Ovary (tissue), 7 donors: ENCODE measurements at regions not wholly inside any gene's neighbourhood (a gene's known extent, or its start where the extent isn't known, plus 50 kb on each side); places are given as distances from the start of the nearest gene placed in this dataset.
"Not testable (repeated sequence)": the region's sequence is repeated elsewhere in the genome, so short reads cannot be mapped to it uniquely, and the experiment has no call there.

Experiments used
- DNase-seq, 5 donors: peaks; one replicate each; pipeline ENCODE4 v3.0.0-alpha.2; 2019 to 2020
- H3K27ac ChIP-seq, 2 donors: fragments of 200-600 bp; one replicate each; pipeline versions ENCODE4 v1.5.1 to v1.8.0; 2019 to 2022
- H3K27me3 ChIP-seq: fragments of 200-600 bp; one replicate; pipeline ENCODE4 v1.8.0; 2022
- H3K36me3 ChIP-seq: fragments of 200-600 bp; sonication (generic); one replicate; pipeline ENCODE4 v1.5.1; 2019
- H3K4me1 ChIP-seq: one replicate; pipeline ENCODE4 v1.8.1; 2013; ENCODE audit warnings: mild to moderate bottlenecking, moderate library complexity; ENCODE audit not compliant: insufficient read depth
- H3K4me3 ChIP-seq: fragments of 200-600 bp; sonication (generic); one replicate; pipeline ENCODE4 v1.5.1; 2017
- H3K9me3 ChIP-seq, 2 donors: fragments of 200-600 bp in 1 of 2; sonication (generic) in 1 of 2; one replicate each; pipeline versions ENCODE4 v1.5.1 to v1.8.1; 2013 to 2019; ENCODE audit warnings: mild to moderate bottlenecking in 1 of 2, moderate library complexity in 1 of 2
- EP300 ChIP-seq: sonication (generic); formaldehyde crosslinking; IDR thresholded peaks from one replicate; pipeline ENCODE4 v1.6.1; 2017; ENCODE audit warnings: antibody characterized with exemption
- POLR2A ChIP-seq: fragments of 450-650 bp; IDR thresholded peaks from one replicate; pipeline ENCODE4 v1.6.1; 2017; ENCODE audit warnings: antibody characterized with exemption, mild to moderate bottlenecking, moderate library complexity
- WGBS, 3 donors: extraction: QIAGEN DNeasy Blood & Tissue Kit in 1 of 3; methylation state at CpG; one replicate each; pipeline versions ENCODE4 v1.1.5 to v1.1.7; 2013 to 2017; 5-methylcytosine and 5-hydroxymethylcytosine counted together
- intact Hi-C, 4 donors: fragments of 100-400 bp; cut with DNase I; formaldehyde crosslinking; loops; one replicate each; pipeline versions ENCODE4 v1.11.0 to v1.15.1; 2022 to 2023
- TF ChIP-seq, protein P1 (sequence below), 3 donors: fragments of 450-650 bp in 2 of 3; fragments of 200-600 bp in 1 of 3; IDR thresholded peaks; one replicate each; pipeline versions ENCODE4 v1.5.1 to v1.8.0; 2016 to 2022; ENCODE audit warnings: antibody characterized with exemption in 3 of 3, mild to moderate bottlenecking in 1 of 3
- donor health status: DM: no; HTN: no; CAD: no; lungs with moderate emphysema.
- donor health status: DM: no; HTN: no; CAD: no.
- donor health status: Bipolar disorder and iron deficiency.
- donor health status: DM: no; HTN: no; CAD: no.
- donor health status: DM: yes; HTN: yes; CAD: no.

DNA sequence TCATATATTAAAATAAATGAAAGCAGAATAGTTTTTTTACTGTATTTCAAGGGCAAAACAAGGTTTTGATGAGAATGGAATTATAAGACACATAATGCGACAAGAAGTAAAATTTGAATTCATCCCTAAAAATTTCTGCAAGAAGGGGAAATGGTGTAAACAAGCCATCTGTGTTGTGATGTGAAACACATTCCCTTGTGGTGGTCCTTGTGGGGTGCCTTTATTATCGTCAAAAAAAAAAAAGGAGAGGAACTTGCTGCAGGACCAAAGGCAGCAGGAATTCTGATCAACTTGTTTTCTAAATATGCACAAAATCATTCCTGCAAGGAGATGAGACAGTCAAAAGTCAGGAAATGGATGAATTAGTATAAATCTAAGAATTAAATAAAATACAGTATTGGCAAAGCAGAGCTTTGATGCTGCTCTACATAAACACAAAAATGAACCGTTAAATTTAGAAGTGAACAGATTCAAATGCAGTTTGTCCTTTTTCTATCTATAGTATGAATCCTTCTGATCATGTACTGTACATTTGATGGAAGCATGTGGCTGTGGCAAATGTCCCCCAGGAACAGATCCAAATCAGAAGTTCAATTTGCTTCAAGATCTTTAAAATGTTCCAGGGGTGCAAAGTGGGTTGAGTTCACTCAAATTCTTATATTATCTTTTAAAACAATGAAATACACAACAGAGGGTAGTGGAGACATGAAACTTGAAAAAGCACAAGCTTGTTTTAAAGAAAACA is 818.8 kb downstream of the PLCL1 start:
- no peak for DNase-seq
- intact Hi-C loops: no loop called here
- no peak for TF ChIP-seq EP300
- no peak for TF ChIP-seq POLR2A
- TF ChIP-seq, protein P1, sequence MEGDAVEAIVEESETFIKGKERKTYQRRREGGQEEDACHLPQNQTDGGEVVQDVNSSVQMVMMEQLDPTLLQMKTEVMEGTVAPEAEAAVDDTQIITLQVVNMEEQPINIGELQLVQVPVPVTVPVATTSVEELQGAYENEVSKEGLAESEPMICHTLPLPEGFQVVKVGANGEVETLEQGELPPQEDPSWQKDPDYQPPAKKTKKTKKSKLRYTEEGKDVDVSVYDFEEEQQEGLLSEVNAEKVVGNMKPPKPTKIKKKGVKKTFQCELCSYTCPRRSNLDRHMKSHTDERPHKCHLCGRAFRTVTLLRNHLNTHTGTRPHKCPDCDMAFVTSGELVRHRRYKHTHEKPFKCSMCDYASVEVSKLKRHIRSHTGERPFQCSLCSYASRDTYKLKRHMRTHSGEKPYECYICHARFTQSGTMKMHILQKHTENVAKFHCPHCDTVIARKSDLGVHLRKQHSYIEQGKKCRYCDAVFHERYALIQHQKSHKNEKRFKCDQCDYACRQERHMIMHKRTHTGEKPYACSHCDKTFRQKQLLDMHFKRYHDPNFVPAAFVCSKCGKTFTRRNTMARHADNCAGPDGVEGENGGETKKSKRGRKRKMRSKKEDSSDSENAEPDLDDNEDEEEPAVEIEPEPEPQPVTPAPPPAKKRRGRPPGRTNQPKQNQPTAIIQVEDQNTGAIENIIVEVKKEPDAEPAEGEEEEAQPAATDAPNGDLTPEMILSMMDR (IDR thresholded peaks at IDR 0.05): no peak
- Histone ChIP-seq H3K36me3 (no peaks in the 10 kb centered on the region), H3K27ac (no peak overlapping the region), H3K27me3 (no peaks in the 10 kb centered on the region), H3K4me1 (no peaks in the 10 kb centered on the region), H3K9me3 (no peaks in the 10 kb centered on the region), H3K4me3 (no peak overlapping the region)
- WGBS, 3 donors: 85 to 89% (median 86%) methylated on average over 3 of the region's 3 CpGs

DNA sequence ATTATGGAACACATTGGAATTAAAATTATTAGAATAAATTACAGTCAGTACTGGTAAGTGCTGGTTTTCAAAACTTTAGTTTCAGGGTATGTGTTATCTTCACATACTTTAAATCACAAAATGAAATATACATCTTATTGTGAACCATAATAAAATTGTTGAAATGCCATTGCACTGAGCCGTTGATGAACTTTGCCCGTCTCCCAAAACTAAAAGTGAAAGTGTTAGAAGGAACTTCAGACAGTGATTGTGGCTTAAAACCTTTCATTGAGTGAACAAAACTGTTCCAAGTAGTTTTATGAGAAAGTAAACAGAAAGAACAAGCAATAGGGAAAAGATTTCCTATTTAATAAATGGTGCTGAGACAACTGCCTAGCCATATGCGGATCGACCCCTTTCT is 811.6 kb downstream of the PLCL1 start:
- no peak for TF ChIP-seq POLR2A
- Histone ChIP-seq H3K27me3 (no peaks in the 10 kb centered on the region), H3K27ac (no peak overlapping the region), H3K4me3 (no peak overlapping the region), H3K4me1 (no peaks in the 10 kb centered on the region), H3K9me3 (no peaks in the 10 kb centered on the region), H3K36me3 (no peaks in the 10 kb centered on the region)
- intact Hi-C loops: no loop called here
- WGBS, 3 donors: 49 to 66% (median 51%) methylated on average over 4 of the region's 4 CpGs
- DNase-seq: no peak

DNA sequence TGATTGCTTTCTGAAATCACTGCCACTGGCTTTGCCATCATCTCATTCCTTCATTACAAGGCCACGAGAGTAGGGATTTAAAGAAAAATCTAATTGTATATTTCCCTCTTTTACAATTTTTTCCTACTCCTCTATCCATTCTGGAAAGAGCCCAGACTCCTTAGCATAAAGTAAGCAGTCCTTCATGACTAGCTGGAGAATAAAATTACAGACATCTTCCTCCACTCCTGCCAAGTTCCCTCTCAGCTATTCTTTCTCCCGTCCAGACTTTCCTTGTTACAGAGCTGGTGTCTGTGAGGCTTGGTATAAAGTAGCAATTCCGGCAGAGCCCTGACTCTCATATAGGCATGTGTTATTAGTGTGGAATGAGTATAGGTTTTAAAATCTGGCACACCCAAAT is 806.8 kb downstream of the PLCL1 start:
- no peak for TF ChIP-seq POLR2A
- TF ChIP-seq EP300: no peak
- TF ChIP-seq, protein P1 (IDR thresholded peaks at IDR 0.05): no peak

DNA sequence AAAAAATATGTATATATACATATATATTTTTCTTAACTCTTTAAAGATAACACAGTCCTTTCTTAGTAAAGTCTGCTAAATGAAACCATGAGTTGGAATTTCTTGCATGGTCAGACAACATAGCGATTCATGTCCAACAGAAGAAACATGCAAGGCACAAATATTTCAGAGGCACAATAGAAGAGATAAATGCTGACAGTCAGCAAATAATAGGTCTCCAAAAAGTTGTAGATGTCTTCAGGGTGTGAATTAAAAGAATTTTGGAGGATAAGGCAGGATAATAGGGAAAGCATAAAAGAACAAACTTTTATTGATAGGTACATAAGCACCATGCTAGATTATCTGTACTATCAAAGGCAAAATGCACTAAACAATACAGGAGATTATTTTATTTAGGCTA is 800.2 kb downstream of the PLCL1 start:
- no peak for DNase-seq
- 96 to 100% (median 96%) methylated on average over 1 of the region's 1 CpG for WGBS, 3 donors
- no peaks in the 10 kb centered on the region for H3K9me3 ChIP-seq
- no peaks in the 10 kb centered on the region for H3K4me1 ChIP-seq
- no peak overlapping the region for H3K4me3 ChIP-seq
- TF ChIP-seq, protein P1 (IDR thresholded peaks at IDR 0.05): no peak
- no peak overlapping the region for H3K27ac ChIP-seq
- no peaks in the 10 kb centered on the region for H3K27me3 ChIP-seq
- intact Hi-C loops: no loop called here
- no peaks in the 10 kb centered on the region for H3K36me3 ChIP-seq

More for the DNA sequence above, 806.8 kb downstream of the PLCL1 start:
- Histone ChIP-seq H3K27ac (no peak overlapping the region), H3K4me1 (no peaks in the 10 kb centered on the region), H3K27me3 (no peaks in the 10 kb centered on the region), H3K4me3 (no peak overlapping the region), H3K9me3 (no peaks in the 10 kb centered on the region), H3K36me3 (no peaks in the 10 kb centered on the region)
- no peak for DNase-seq
- 53 to 70% (median 61%) methylated on average over 3 of the region's 3 CpGs for WGBS, 3 donors
- intact Hi-C loops: no loop called here

DNA sequence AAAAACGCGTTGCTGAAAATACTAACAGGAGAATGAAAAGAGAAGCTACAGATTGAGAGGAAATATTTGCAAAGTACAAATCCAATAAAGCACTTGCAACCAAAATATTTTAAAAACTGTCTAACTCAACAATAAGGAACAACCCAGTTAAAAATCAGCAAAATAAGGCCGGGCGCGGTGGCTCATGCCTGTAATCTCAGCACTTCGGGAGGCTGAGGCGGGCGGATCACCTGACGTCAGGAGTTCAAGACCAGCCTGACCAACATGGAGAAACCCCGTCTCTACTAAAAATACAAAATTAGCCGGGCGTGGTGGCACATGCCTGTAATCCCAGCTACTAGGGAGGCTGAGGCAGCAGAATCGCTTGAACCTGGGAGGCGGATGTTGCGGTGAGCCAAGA is 798.6 kb downstream of the PLCL1 start:
- intact Hi-C loops, H3K4me1 ChIP-seq, H3K27ac ChIP-seq, H3K27me3 ChIP-seq, DNase-seq, H3K4me3 ChIP-seq, H3K36me3 ChIP-seq, H3K9me3 ChIP-seq: not testable (repeated sequence)
- WGBS, 3 donors: 93 to 97% (median 96%) methylated on average over 15 of the region's 15 CpGs
